ENCODE measurements at regions not wholly inside any gene's neighbourhood (a gene's known extent, or its start where the extent isn't known, plus 50 kb on each side); places are given as distances from the start of the nearest gene placed in this dataset.
"Not testable (repeated sequence)": the region's sequence is repeated elsewhere in the genome, so short reads cannot be mapped to it uniquely, and the experiment has no call there.

GRCh38 chrX:8030361-8030760 lies 103.1 kb upstream of the PNPLA4 start:
- no peak for FAIRE-seq

GRCh38 chrX:8027827-8028226 lies 100.6 kb upstream of the PNPLA4 start:
- DNase-seq (ENCODE audit: extremely low spot score, insufficient read length, low read depth): no peak
- no peak for FAIRE-seq

More at GRCh38 chrX:8030361-8030760, 103.1 kb upstream of the PNPLA4 start:
- no peak for DNase-seq (ENCODE audit: extremely low spot score, insufficient read length, low read depth)

DNA sequence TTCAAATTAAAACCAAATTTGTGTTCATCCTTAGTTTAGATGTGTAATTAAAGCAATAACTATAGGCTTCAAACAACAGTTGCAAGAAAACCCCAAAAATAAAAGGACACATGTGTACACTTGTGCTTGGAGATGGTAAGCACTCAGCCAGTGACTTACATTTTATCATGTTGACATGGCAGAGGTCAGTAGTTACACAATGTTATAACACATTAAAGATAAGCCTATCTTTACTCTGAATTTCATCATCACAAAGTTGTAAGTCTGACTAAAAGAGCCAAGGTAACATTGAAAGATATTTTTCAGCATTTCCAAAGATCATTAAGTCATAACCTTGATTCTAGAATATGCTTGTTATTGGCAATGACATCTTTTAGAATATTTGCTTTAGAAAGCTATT lies 98.5 kb upstream of the PNPLA4 start:
- no peak for FAIRE-seq
- DNase-seq (ENCODE audit: extremely low spot score, insufficient read length, low read depth): no peak

DNA sequence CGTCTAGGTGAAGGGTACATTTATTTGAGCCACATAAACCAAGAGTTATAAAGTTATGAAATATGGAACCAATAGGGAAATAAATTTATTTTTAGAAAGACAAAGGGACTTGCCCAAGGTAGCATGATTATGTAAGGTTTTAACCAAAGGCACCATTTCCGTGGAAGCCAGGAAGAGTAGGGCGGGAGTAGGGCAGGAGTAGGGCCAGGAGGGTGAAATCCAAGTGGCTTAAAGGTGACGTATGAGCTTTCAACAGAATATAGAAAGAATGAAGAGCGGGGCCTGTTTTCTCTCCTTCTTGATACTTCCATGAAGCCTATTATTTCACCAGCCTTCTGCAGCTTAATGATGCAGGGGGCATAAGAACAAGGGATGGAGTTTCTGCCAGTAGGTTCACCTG lies 91.7 kb upstream of the PNPLA4 start:
- FAIRE-seq: no peak
- DNase-seq (ENCODE audit: extremely low spot score, insufficient read length, low read depth): no peak

DNA sequence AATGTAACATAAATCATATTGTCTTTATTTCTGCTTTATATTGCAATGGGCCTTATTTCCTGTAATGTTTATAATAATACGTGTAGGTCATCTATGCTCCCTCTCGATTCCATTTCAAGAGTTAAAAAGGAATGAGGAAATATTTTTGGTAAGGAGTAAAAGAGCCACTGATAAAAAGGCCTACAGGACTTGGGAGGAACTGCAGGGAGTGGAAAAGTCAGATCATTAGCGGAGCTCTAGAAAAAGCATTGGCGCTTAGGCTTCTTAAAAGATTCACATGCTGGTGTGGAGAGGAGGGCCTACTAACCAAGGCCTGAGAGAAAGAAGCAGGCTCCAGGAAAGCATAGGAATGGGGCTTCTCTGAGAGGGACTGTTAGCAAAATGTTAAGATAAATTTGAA lies 82.9 kb upstream of the PNPLA4 start:
- no peak for FAIRE-seq

GRCh38 chrX:8005678-8006347 lies 78.6 kb upstream of the PNPLA4 start:
- FAIRE-seq (no peak), DNase-seq (ENCODE audit: extremely low spot score, insufficient read length, low read depth) (no peak)

More for the DNA sequence above, 82.9 kb upstream of the PNPLA4 start:
- no peak for DNase-seq (ENCODE audit: extremely low spot score, insufficient read length, low read depth)

- DNase-seq (ENCODE audit: extremely low spot score, insufficient read length, low read depth): no peak
- FAIRE-seq: no peak
Observed at GRCh38 chrX:8003147-8003883, 76.1 kb upstream of the PNPLA4 start.

DNA sequence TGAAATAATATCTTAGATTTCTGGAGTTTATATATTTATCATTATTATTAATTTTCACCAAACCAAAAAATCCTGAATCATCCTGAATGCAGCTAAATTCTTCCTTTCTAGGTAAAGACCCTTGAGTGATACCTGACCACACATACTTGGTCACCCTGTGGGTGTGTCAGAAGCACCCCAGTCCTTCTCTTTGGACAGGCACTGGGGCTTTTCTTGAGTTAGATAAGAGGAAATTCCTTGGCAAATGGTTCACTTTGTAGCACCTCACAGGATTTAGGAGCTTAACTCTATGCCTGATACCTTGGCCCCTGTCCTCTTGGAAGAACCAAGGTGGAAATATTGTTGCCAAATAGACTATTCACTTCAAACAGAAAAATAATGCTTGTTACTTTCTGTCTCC lies 69.6 kb upstream of the PNPLA4 start:
- FAIRE-seq (no peak), DNase-seq (ENCODE audit: extremely low spot score, insufficient read length, low read depth) (no peak)

- DNase-seq (ENCODE audit: extremely low spot score, insufficient read length, low read depth) (no peak), FAIRE-seq (peak; percentile 84)
Observed at GRCh38 chrX:7996414-7996813, 69.2 kb upstream of the PNPLA4 start.

GRCh38 chrX:7993873-7994272 lies 66.7 kb upstream of the PNPLA4 start:
- DNase-seq (ENCODE audit: extremely low spot score, insufficient read length, low read depth) (no peak), FAIRE-seq (no peak)

DNA sequence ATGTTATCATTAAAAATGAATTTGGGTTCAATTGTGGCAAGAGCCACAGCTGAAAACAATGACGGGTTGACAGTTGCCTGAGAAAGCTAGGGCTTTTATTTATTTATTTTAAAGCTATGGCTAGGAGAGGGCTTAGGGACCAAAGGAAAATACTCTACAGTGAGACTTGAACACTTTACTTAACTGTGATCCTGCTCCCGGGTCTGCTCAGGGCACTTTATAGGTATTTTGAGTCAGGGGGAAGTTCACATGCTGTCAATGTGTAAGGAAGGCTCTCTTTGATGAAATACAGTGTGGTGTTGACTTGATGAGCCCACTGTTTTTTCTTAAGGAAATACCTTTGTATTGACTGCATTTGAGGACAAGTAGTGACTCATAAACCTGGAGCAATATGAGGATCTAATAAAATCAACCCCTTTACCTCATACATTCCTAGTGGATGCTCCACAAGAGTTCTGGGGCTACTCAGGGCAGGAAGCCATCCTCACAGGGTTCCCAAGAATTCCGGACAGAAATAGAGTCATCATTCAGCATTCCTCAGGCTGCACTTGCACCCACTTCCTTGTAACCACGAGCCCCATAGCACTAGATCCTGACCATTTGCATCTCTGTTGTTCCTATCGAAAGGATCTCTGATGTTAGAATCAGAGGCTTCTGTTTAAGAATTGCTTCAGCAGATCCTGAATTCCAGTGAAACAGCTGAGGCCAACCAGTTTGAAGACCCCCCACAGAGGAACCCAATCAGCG lies 61.0 kb upstream of the PNPLA4 start:
- DNase-seq (ENCODE audit: extremely low spot score, insufficient read length, low read depth): not testable (repeated sequence)
- peak; percentile 12 for FAIRE-seq

- FAIRE-seq: no peak
- no peak for DNase-seq (ENCODE audit: extremely low spot score, insufficient read length, low read depth)
Observed at GRCh38 chrX:7987160-7988012, 60.2 kb upstream of the PNPLA4 start.

DNA sequence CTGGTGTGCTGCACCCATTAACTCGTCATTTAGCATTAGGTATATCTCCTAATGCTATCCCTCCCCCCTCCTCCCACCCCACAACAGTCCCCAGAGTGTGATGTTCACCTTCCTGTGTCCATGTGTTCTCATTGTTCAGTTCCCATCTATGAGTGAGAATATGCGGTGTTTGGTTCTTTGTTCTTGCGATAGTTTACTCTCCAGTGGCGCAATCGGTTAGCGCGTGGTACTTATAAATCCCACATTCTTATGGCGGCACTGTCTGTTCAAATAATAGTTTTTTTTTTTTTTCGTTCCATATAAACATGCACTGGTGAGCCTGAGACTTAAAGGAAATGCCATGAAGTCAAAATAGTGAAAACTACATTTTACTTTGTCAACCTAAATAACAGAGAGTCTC lies 59.5 kb upstream of the PNPLA4 start:
- FAIRE-seq; DNase-seq (ENCODE audit: extremely low spot score, insufficient read length, low read depth): not testable (repeated sequence)

DNA sequence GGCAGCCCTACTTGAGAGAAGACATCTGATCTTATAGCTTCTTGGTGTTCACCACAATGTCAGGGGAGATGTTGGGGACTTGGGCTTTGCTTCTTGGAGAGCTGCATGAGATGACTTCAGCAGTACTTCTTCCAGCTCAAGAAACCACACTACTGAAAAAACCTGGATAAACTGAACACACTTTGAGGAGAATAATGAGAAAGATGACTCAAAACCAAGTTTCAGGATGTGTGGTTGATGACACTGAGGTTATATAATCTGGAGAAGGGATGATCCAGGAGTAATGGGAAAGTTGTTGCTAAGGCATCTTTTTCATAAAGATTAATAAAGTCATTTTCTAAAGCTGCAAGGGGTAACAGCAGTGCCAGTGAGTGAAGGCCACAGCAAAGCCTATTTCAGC lies 58.4 kb upstream of the PNPLA4 start:
- DNase-seq (ENCODE audit: extremely low spot score, insufficient read length, low read depth) (no peak), FAIRE-seq (no peak)

GRCh38 chrX:7983581-7983980 lies 56.4 kb upstream of the PNPLA4 start:
- FAIRE-seq: no peak
- DNase-seq (ENCODE audit: extremely low spot score, insufficient read length, low read depth): no peak
